Adrenal gland (tissue), 9 donors: ENCODE measurements at regions not wholly inside any gene's neighbourhood (a gene's known extent, or its start where the extent isn't known, plus 50 kb on each side); places are given as distances from the start of the nearest gene placed in this dataset.
"Not testable (repeated sequence)": the region's sequence is repeated elsewhere in the genome, so short reads cannot be mapped to it uniquely, and the experiment has no call there.

Source experiments
- DNase-seq, 7 donors: peaks; one replicate each; pipeline ENCODE4 v3.0.0-alpha.2; 2019 to 2020
- H3K27ac ChIP-seq, 5 donors: fragments of 200-600 bp; sonication (generic) in 4 of 5; 1 replicate in 3 of 5; 2 replicates in 2 of 5; pipeline versions ENCODE4 v1.5.1 to v1.8.0; 2016 to 2020; ENCODE audit warnings: mild to moderate bottlenecking in 1 of 5
- H3K27me3 ChIP-seq: fragments of 200-600 bp; 2 replicates; pipeline ENCODE4 v1.8.0; 2021
- H3K36me3 ChIP-seq, 2 donors: fragments of 200-600 bp; replicated peaks in 1 of 2; 1 replicate in 1 of 2; 2 replicates in 1 of 2; pipeline versions ENCODE4 v1.5.1 to v1.8.0; 2018 to 2022
- H3K4me1 ChIP-seq, 2 donors: fragments of 200-600 bp; replicated peaks in 1 of 2; 1 replicate in 1 of 2; 2 replicates in 1 of 2; pipeline versions ENCODE4 v1.5.1 to v1.8.0; 2018 to 2021
- H3K4me3 ChIP-seq, 4 donors: fragments of 200-600 bp; sonication (generic) in 3 of 4; one replicate each; pipeline ENCODE4 v1.5.1; 2016 to 2018
- H3K9me3 ChIP-seq, 3 donors: fragments of 200-600 bp; sonication (generic) in 1 of 3; replicated peaks in 1 of 3; 1 replicate in 2 of 3; 2 replicates in 1 of 3; pipeline versions ENCODE4 v1.5.1 to v1.8.0; 2016 to 2021
- POLR2A ChIP-seq, 2 donors: fragments of 450-650 bp; IDR thresholded peaks; one replicate each; pipeline ENCODE4 v1.6.1; 2017; ENCODE audit warnings: antibody characterized with exemption in 2 of 2, mild to moderate bottlenecking in 2 of 2, moderate library complexity in 1 of 2
- WGBS, 4 donors: extraction: QIAGEN DNeasy Blood & Tissue Kit in 2 of 4; methylation state at CpG; one replicate each; pipeline versions ENCODE4 v1.1.5 to v1.1.7; 2013 to 2017; 5-methylcytosine and 5-hydroxymethylcytosine counted together
- intact Hi-C, 2 donors: fragments of 100-400 bp; cut with DNase I; formaldehyde crosslinking; loops; one replicate each; pipeline versions ENCODE4 v1.14.1 to v1.15.0; 2022 to 2023
- TF ChIP-seq, protein P1 (sequence below), 6 experiments: fragments of 450-650 bp in 4 of 6; fragments of 200-600 bp in 2 of 6; sonication (generic) in 1 of 6; IDR thresholded peaks; 1 replicate in 5 of 6; 2 replicates in 1 of 6; pipeline versions ENCODE4 v1.5.1 to v1.8.0; 2016 to 2021; ENCODE audit warnings: antibody characterized with exemption in 6 of 6, mild to moderate bottlenecking in 2 of 6, moderate library complexity in 1 of 6
- donor health status: healthy with polysubstance abuse.
- donor health status: Bipolar disorder and iron deficiency.
- donor health status: DM: yes; HTN: yes; CAD: no.
- donor health status: DM: no; HTN: no; CAD: no.
- donor health status: DM: no; HTN: no; CAD: no.

DNA sequence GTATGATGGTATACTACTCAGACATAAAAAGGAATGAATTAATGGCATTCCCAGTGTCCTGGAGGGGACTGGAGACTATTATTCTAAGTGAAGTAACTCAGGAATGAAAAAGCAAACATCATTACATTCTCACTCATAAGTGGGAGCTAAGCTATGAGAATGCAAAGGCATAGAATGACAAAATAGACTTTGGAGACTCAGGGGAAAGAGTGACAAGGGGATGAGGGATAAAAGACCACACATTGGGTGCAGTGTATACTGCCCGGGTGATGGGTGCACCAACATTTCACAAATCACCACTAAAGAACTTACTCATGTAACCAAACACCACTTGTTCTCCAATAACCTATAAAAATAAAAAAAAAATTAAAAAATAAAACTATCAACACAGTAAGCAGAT is 587.3 kb upstream of the RGMB start:
- DNase-seq: no peak
- WGBS, 4 donors: 75 to 92% (median 84%) methylated on average over 1 of the region's 1 CpG
- Histone ChIP-seq H3K27me3 (no peaks in the 10 kb centered on the region), H3K9me3 (no peaks in the 10 kb centered on the region), H3K4me3 (no peak overlapping the region), H3K36me3 (no peaks in the 10 kb centered on the region), H3K27ac (no peak overlapping the region), H3K4me1 (no peaks in the 10 kb centered on the region)
- intact Hi-C loops: no loop called here
- TF ChIP-seq, protein P1, sequence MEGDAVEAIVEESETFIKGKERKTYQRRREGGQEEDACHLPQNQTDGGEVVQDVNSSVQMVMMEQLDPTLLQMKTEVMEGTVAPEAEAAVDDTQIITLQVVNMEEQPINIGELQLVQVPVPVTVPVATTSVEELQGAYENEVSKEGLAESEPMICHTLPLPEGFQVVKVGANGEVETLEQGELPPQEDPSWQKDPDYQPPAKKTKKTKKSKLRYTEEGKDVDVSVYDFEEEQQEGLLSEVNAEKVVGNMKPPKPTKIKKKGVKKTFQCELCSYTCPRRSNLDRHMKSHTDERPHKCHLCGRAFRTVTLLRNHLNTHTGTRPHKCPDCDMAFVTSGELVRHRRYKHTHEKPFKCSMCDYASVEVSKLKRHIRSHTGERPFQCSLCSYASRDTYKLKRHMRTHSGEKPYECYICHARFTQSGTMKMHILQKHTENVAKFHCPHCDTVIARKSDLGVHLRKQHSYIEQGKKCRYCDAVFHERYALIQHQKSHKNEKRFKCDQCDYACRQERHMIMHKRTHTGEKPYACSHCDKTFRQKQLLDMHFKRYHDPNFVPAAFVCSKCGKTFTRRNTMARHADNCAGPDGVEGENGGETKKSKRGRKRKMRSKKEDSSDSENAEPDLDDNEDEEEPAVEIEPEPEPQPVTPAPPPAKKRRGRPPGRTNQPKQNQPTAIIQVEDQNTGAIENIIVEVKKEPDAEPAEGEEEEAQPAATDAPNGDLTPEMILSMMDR (IDR thresholded peaks at IDR 0.05): no peak
- no peak for TF ChIP-seq POLR2A (IDR thresholded peaks at IDR 0.05)

DNA sequence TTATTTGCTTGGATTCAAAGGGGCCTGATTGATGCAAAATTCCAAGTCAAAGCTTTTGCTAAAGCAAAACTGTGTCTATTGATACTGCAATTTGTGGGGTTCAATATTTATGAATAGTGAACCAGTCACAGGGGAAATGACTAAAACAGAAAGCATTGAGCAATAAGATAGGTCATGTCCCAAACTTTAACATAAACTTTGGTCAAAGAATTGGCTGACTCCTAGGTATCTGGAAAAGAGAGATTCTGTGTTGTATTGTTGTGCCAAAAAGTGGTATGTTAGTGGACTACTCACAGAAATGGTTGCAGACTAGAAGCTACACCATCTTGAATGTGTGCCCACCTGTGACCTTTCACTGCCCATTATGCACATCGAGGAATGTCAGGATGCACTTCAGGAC is 585.5 kb upstream of the RGMB start:
- TF ChIP-seq, protein P1 (IDR thresholded peaks at IDR 0.05): no peak
- TF ChIP-seq POLR2A (IDR thresholded peaks at IDR 0.05): no peak
- H3K4me1 ChIP-seq: no peaks in the 10 kb centered on the region
- intact Hi-C loops: no loop called here
- H3K4me3 ChIP-seq: no peak overlapping the region
- no peaks in the 10 kb centered on the region for H3K27me3 ChIP-seq
- no peaks in the 10 kb centered on the region for H3K36me3 ChIP-seq
- DNase-seq: no peak
- no peak overlapping the region for H3K27ac ChIP-seq
- H3K9me3 ChIP-seq: no peaks in the 10 kb centered on the region
- WGBS, 4 donors: 73 to 100% (median 81%) methylated on average over 1 of the region's 1 CpG

DNA sequence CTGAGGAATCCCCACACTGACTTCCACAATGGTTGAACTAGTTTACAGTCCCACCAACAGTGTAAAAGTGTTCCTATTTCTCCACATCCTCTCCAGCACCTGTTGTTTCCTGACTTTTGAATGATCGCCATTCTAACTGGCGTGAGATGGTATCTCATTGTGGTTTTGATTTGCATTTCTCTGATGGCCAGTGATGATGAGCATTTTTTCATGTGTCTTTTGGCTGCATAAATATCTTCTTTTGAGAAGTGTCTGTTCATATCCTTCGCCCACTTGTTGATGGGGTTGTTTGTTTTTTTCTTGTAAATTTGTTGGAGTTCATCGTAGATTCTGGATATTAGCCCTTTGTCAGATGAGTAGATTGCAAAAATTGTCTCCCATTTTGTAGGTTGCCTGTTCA is 583.1 kb upstream of the RGMB start:
- H3K27ac ChIP-seq, H3K36me3 ChIP-seq, DNase-seq, H3K27me3 ChIP-seq, H3K9me3 ChIP-seq, H3K4me3 ChIP-seq, intact Hi-C loops, H3K4me1 ChIP-seq: not testable (repeated sequence)
- WGBS, 4 donors: 83 to 97% (median 91%) methylated on average over 2 to 3 of the region's 4 CpGs

DNA sequence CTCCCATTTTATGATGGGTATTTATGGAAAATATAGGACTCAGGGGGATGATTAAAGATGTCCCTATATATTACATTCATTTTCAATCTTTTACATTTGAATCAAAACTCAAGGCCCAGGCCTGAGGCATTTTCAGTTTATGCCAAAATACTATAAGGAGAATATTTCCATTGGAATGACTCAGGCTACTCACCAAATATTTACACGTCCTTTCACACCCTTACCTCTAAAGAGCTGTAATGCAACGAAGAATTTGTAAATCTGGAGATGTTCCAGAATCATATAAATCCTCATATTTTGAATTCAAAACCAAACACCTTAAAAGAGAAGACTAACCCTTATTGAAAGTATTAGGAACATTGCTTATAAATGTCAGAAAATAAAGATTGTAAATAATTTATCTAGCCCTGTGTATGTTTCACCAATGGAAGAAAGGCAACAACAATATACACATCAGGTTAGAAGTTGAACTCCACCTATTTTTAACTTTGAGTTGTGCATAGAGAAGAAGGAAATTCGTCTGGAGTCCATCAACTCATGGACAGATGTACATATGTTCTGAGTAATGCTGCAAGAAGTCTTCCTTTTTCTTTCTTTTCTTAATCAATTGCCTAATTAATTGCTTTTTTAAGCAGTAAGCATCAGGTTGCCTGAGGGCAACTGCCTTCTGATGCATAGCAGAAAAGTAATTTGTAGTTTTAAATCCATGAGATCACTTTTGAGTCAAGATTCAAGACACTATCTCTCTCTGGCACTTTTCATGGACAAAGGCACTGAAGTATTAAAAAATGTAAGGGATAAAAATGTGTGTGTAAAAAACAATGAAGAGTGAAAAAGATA is 579.3 kb upstream of the RGMB start:
- Histone ChIP-seq H3K27ac (no peak overlapping the region), H3K27me3 (no peaks in the 10 kb centered on the region), H3K4me1 (no peaks in the 10 kb centered on the region), H3K4me3 (no peak overlapping the region), H3K36me3 (no peaks in the 10 kb centered on the region), H3K9me3 (no peaks in the 10 kb centered on the region)
- no peak for TF ChIP-seq POLR2A (IDR thresholded peaks at IDR 0.05)
- TF ChIP-seq, protein P1 (IDR thresholded peaks at IDR 0.05): no peak
- DNase-seq: no peak
- 51 to 60% (median 57%) methylated on average over 3 of the region's 3 CpGs for WGBS, 4 donors
- intact Hi-C loops: no loop called here
